ENCODE measurements at regions not wholly inside any gene's neighbourhood (a gene's known extent, or its start where the extent isn't known, plus 50 kb on each side); places are given as distances from the start of the nearest gene placed in this dataset.
A peak's percentile ranks its signal among the peaks of the same experiment; 100 is the strongest.

- no peak for DNase-seq (ENCODE audit: low read depth)
These were observed 171.8 kb downstream of the UBE2E3 start for GRCh38 chr2:181152226-181152625.

- no peak for DNase-seq (ENCODE audit: low read depth)
These were observed 172.3 kb downstream of the UBE2E3 start for GRCh38 chr2:181152701-181153100.

- no peak for DNase-seq (ENCODE audit: low read depth)
These were observed 173.5 kb downstream of the UBE2E3 start for GRCh38 chr2:181153886-181154285.

DNA sequence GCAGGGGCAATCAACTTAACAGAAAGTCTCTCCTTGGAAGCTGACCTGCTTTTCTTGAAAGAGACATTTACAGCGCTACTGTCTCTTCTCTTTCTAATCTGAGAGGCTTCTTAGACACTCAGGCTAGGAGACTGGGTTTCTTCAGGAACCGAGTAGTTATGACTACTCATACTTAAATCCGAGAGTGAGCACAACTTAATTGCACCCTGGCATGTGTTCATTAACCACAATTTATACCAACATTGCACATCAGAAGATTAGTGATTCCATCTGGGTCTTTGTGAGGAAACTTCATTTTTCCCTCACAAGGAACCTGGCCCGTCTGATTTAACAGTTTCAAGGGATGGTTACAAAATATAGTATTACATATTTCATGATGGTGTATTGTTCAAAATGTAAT lies 176.9 kb downstream of the UBE2E3 start:
- no peak for DNase-seq (ENCODE audit: low read depth)

GRCh38 chr2:181158427-181158826 lies 178.0 kb downstream of the UBE2E3 start:
- no peak for DNase-seq (ENCODE audit: low read depth)

DNA sequence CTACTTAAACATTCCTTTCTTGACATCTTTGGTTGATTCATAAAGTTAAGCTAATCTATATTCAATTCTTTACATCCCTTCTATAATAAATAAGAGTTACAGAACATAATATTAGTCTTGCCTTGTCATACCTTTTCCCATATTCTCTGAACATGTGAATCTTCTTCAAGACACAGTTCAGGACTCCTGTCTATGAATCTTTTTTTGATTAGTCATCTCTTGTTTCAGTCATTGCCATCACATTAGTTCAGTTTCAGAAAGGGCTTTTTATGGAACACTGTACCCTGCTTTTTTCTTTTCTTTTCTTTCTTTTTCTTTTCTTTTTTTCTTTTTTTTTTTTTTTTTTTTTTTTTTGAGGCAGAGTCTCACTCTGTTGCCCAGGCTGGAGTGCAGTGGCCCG lies 181.2 kb downstream of the UBE2E3 start:
- DNase-seq (ENCODE audit: low read depth) = no peak

DNA sequence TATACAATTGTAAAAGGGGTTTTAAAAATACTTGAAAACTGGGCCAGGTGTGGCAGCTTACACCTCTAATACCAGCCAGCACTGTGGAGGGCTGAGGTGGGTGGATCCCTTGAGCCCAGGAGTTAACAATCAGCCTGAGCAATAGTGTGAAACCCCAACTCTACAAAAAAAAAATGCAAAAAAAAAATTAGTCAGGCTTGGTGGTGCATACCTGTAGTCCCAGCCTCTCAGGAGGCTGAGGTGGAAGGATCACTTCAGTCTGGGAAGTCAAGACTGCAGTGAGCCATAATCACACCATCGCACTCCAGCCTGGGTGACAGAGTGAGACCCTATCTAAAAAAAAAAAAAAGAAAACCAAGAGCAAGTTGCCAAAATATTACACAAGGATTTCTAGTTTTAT lies 182.7 kb downstream of the UBE2E3 start:
- DNase-seq (ENCODE audit: low read depth) = no peak

GRCh38 chr2:181163691-181164090 lies 183.3 kb downstream of the UBE2E3 start:
- DNase-seq (ENCODE audit: low read depth) = no peak

DNA sequence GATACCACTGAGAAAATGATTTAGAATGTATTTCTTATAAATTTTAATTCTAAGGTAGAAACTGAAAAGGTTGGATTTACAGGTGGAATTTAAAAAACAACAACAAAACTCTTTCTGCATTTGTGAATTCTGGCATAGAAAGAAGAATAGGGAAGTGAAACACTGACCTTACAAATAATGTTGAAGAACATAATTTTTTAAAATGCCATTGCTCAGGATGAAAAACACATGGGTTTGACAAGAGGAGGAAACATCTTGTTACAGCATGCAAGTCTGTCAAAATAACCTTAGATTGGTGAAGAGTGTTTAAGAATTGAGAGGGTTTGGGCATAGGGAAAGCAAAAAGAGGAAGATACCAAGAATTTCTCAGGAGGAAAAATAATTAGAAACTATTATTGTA lies 184.3 kb downstream of the UBE2E3 start:
- no peak for DNase-seq (ENCODE audit: low read depth)

DNA sequence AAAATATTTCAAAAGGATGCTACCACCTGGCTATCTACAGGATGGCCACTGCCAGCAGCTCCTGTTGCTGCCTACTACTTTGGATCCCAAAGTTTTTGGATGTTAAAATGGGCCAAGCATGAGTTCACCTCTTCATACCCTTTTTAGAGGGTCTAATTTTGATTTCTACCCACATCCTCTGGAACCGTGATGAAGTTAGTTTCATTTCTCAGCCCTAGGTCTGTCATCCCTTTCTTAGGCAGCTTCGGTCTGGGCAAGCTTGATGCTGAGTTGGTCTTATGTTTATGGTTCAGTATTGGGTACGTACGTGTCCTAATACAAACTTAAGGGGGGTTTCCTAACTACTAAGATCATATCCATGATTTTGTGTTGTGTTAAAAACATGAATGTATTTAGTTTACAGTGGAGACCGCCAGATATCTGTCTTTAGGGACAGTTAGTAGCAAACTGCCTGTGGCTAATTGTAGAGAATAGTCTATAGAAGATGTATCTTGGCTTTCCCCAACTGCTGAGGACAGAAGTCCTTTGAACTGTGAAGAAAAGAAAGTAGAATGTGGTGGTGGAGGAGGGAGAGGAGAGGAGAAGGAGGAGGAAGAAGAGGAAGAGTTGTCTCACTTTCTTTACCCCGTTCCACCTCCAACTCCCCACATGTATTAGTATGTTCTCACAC lies 184.9 kb downstream of the UBE2E3 start:
- DNase-seq (ENCODE audit: low read depth) = no peak

- DNase-seq (ENCODE audit: low read depth) = no peak
These were observed 189.1 kb downstream of the UBE2E3 start for GRCh38 chr2:181169503-181169902.

GRCh38 chr2:181170256-181170655 lies 189.9 kb downstream of the UBE2E3 start:
- no peak for DNase-seq (ENCODE audit: low read depth)

- DNase-seq (ENCODE audit: low read depth) = no peak
These were observed 192.3 kb downstream of the UBE2E3 start for GRCh38 chr2:181172676-181173075.

- no peak for DNase-seq (ENCODE audit: low read depth)
These were observed 194.5 kb downstream of the UBE2E3 start for GRCh38 chr2:181174611-181175580.

GRCh38 chr2:181176540-181176939 lies 196.1 kb downstream of the UBE2E3 start:
- no peak for DNase-seq (ENCODE audit: low read depth)

- DNase-seq (ENCODE audit: low read depth) = no peak
These were observed 197.0 kb downstream of the UBE2E3 start for GRCh38 chr2:181177376-181177775.

GRCh38 chr2:181178130-181178529 lies 197.7 kb downstream of the UBE2E3 start:
- no peak for DNase-seq (ENCODE audit: low read depth)

DNA sequence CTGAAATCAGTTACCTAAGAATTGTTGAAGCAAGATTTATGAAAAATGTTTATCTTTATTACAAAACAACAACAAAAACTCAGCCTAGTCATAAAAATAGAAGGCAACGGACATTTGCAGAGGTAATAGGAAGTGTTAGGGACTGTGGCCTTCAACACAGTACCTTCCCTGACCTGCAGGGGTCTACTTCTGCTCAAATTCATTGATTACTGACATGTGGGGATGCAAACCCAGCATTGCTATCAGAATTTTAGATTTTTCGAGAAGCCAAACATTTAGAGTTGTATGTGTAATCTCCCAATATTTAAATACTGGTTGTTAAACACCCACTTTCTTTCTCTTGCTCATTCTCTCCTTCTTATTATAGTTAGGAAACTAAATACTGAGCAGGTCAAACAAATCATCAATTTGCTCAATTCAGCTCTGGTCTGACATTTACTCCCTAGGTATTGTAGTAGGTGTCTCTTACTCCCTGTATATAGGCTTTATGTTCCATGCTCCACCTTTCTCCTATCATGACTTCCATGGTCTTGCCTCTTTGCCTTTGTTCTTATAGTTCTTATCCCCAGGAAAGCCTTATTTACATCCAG lies 198.5 kb downstream of the UBE2E3 start:
- no peak for DNase-seq (ENCODE audit: low read depth)

DNA sequence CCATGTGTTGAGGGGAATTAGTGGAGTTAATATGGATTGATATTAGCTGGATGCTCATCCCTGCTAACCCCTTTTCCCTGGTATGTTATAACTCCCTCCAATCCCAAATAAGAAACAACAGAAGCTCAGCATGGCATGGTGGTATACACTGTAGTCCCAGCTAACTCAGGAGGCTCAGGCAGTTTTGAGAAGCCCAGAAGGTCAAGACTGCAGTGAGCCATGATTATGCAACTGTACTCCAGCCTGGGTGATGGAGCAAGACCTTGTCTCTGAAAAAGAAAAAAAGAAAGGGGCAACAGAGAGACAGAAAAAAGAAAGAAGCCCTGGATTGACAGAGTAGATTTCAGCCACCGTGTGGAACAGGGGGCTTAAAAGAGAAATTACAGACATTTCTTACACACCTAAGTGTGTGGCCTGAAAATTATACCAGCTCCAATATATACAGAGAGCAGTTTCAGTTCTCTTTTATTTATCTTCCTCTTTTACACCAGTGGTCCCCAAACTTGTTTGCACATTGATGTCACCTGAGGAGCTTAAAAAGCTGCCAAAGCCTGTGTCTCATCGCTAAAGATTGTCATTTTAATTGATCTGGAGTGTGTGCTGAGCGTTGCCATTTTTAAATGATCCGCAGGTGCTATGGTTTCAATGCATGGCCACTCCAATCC lies 203.6 kb downstream of the UBE2E3 start:
- DNase-seq (ENCODE audit: low read depth) = no peak

DNA sequence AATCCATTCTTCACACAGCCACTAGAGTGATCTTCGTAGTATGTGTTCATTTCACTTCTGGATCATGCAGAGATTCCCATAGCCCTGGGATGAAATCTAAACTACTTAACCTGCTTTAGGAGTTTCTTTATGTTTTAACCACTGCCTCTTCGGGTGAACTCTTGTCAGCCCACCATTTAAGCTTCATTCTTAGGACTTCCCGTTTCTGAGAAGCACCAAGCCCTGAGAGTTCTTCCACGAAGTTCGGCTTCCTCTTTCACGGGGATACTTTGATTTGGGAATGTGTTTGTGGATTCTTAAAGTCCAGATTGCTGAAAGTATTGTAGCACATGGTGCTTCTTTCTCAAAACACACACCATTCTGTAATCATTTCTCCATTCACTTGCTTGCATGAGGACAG lies 205.0 kb downstream of the UBE2E3 start:
- DNase-seq (ENCODE audit: low read depth) = no peak

DNA sequence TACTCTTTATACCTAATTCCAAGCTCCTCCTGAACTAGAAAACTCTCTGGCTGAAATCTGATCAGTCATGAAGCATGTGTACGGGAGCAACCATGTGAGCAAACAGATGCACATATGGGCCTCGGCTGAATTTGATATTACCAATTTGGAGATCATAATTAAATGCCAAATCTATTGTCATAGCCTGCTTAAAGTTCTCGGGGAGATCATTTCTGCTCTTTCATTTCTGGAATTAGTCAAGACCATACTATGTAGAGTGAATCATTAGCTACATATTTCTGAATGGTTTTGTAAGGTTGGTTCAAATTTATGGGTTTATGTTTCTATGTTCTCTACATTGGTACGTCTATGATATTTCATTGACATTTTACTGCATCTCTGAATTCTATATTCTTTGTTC lies 205.5 kb downstream of the UBE2E3 start:
- peak; percentile 53 for DNase-seq (ENCODE audit: low read depth)

GRCh38 chr2:181188605-181189004 lies 208.2 kb downstream of the UBE2E3 start:
- no peak for DNase-seq (ENCODE audit: low read depth)
